ENCODE measurements at regions not wholly inside any gene's neighbourhood (a gene's known extent, or its start where the extent isn't known, plus 50 kb on each side); places are given as distances from the start of the nearest gene placed in this dataset.

- no peak for TF ChIP-seq CTCF (optimal IDR thresholded peaks at IDR 0.05 in 1 of 3, IDR thresholded peaks at IDR 0.05 in 1 of 3, conservative IDR thresholded peaks at IDR 0.05 in 1 of 3; ENCODE audit: extremely low read depth in 1 of 3, insufficient read depth in 2 of 3, low read length in 3 of 3)
- TF ChIP-seq EZH2 (IDR thresholded peaks at IDR 0.05; ENCODE audit: low read length): no peak
- Histone ChIP-seq H3K36me3 (ENCODE audit: control insufficient read depth in 2 of 2, extremely low read depth in 1 of 2, insufficient read depth in 2 of 2, low read length in 2 of 2) (no peaks in the 10 kb centered on the region), H3K79me2 (ENCODE audit: control insufficient read depth, insufficient read depth, low read length) (no peaks in the 10 kb centered on the region), H3K4me1 (ENCODE audit: control insufficient read depth, extremely low read depth, insufficient read depth, low read length) (no peaks in the 10 kb centered on the region), H3K9ac (ENCODE audit: control insufficient read depth, extremely low read depth, insufficient read depth, low read length) (no peak overlapping the region), H3K4me3 (ENCODE audit: control insufficient read depth in 2 of 3, extremely low read depth in 1 of 3, insufficient read depth in 2 of 3, low read depth in 1 of 3, low read length in 3 of 3) (no peak overlapping the region), H3K9me3 (ENCODE audit: control insufficient read depth, low read depth, low read length) (no peaks in the 10 kb centered on the region), H2AFZ (ENCODE audit: control insufficient read depth, low read length) (no peak overlapping the region), H3K4me2 (ENCODE audit: control insufficient read depth, extremely low read depth, insufficient read depth, low read depth, low read length) (no peak overlapping the region), H4K20me1 (ENCODE audit: control insufficient read depth, extremely low read depth, insufficient read depth, low read length) (no peaks in the 10 kb centered on the region), H3K27me3 (ENCODE audit: control insufficient read depth, extremely low read depth, insufficient read depth, low read length) (no peaks in the 10 kb centered on the region), H3K27ac (ENCODE audit: control insufficient read depth, insufficient read depth, low read length) (no peak overlapping the region), H3K9me1 (ENCODE audit: control insufficient read depth, extremely low read depth, insufficient read depth, low read length) (no peaks in the 10 kb centered on the region)
- DNase-seq (ENCODE audit: low read depth, low spot score): no peak
- FAIRE-seq: no peak
- dilution Hi-C loops (cut with MboI; ENCODE audit: extremely low pct_ligation_motif_present, low sequenced_read_pairs): no loop called here
Measured at GRCh38 chr21:23579573-23579972, 2027.7 kb downstream of the MRPL39 start.

- H2AFZ ChIP-seq (ENCODE audit: control insufficient read depth, low read length): no peak overlapping the region
- DNase-seq (ENCODE audit: low read depth, low spot score) (no peak), FAIRE-seq (no peak)
- no peaks in the 10 kb centered on the region for H3K27me3 ChIP-seq (ENCODE audit: control insufficient read depth, extremely low read depth, insufficient read depth, low read length)
- H4K20me1 ChIP-seq (ENCODE audit: control insufficient read depth, extremely low read depth, insufficient read depth, low read length): no peaks in the 10 kb centered on the region
- TF ChIP-seq EZH2 (IDR thresholded peaks at IDR 0.05; ENCODE audit: low read length) (no peak), CTCF (optimal IDR thresholded peaks at IDR 0.05 in 1 of 3, IDR thresholded peaks at IDR 0.05 in 1 of 3, conservative IDR thresholded peaks at IDR 0.05 in 1 of 3; ENCODE audit: extremely low read depth in 1 of 3, insufficient read depth in 2 of 3, low read length in 3 of 3) (no peak)
- dilution Hi-C loops (cut with MboI; ENCODE audit: extremely low pct_ligation_motif_present, low sequenced_read_pairs): no loop called here
- no peaks in the 10 kb centered on the region for H3K9me3 ChIP-seq (ENCODE audit: control insufficient read depth, low read depth, low read length)
- H3K4me3 ChIP-seq (ENCODE audit: control insufficient read depth in 2 of 3, extremely low read depth in 1 of 3, insufficient read depth in 2 of 3, low read depth in 1 of 3, low read length in 3 of 3): no peak overlapping the region
- H3K9ac ChIP-seq (ENCODE audit: control insufficient read depth, extremely low read depth, insufficient read depth, low read length): no peak overlapping the region
- H3K79me2 ChIP-seq (ENCODE audit: control insufficient read depth, insufficient read depth, low read length): no peaks in the 10 kb centered on the region
- H3K9me1 ChIP-seq (ENCODE audit: control insufficient read depth, extremely low read depth, insufficient read depth, low read length): no peaks in the 10 kb centered on the region
- no peak overlapping the region for H3K27ac ChIP-seq (ENCODE audit: control insufficient read depth, insufficient read depth, low read length)
- no peaks in the 10 kb centered on the region for H3K4me1 ChIP-seq (ENCODE audit: control insufficient read depth, extremely low read depth, insufficient read depth, low read length)
- H3K36me3 ChIP-seq (ENCODE audit: control insufficient read depth in 2 of 2, extremely low read depth in 1 of 2, insufficient read depth in 2 of 2, low read length in 2 of 2): no peaks in the 10 kb centered on the region
- H3K4me2 ChIP-seq (ENCODE audit: control insufficient read depth, extremely low read depth, insufficient read depth, low read depth, low read length): no peak overlapping the region
Measured at GRCh38 chr21:23578027-23578426, 2029.3 kb downstream of the MRPL39 start.

Data from keratinocyte (primary cell).